ENCODE measurements at regions not wholly inside any gene's neighbourhood (a gene's known extent, or its start where the extent isn't known, plus 50 kb on each side); places are given as distances from the start of the nearest gene placed in this dataset.

DNA sequence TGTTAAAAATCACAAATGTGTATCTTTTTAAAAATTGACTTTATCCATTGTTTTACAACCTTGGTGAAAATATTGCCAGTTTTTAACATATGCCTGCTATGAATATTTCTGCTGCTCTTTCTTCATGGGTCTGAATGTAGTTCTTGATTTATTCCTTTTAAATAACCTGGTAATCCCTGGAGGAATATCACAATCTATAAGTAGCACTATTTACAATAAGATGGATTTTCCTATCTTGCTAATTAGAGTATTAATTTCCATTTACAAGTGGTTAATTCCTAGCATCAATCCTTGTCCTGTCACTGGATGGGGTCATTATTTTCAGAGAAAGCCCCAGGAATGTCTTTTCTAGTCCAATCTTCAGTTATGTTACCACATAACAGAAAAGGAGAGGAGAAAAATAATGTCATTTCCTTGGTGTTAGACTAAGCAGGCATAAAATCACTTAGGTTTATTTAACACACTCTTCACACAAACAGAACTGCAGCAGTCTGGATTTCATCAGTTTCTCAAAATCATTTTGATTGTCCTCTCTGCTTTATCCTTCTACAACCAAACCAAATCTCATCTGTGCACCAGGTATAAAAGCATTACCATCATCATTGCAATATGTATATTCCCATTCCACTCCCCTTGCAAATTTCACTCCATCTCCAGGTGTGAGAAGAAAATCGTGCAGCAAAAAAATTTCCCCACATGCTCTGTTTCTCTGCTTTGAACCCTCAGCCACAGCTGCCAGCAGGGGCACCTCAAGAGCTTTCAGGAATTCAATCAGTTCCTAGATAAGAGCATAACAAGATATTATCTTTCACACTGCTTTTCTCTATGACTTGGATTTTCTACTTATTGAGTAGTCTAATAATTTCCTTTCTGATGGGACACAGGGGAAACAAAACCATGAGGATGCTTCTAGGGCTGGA, 204.1 kb downstream of the SEC61B start:
- peaks cover 5% of the 10 kb centered on the region for H3K9me3 Mint-ChIP-seq
- no peaks in the 10 kb centered on the region for H3K4me1 Mint-ChIP-seq
- no peak overlapping the region for H3K27ac Mint-ChIP-seq (ENCODE audit: unreplicated experiment)
- TF ChIP-seq, protein P1, sequence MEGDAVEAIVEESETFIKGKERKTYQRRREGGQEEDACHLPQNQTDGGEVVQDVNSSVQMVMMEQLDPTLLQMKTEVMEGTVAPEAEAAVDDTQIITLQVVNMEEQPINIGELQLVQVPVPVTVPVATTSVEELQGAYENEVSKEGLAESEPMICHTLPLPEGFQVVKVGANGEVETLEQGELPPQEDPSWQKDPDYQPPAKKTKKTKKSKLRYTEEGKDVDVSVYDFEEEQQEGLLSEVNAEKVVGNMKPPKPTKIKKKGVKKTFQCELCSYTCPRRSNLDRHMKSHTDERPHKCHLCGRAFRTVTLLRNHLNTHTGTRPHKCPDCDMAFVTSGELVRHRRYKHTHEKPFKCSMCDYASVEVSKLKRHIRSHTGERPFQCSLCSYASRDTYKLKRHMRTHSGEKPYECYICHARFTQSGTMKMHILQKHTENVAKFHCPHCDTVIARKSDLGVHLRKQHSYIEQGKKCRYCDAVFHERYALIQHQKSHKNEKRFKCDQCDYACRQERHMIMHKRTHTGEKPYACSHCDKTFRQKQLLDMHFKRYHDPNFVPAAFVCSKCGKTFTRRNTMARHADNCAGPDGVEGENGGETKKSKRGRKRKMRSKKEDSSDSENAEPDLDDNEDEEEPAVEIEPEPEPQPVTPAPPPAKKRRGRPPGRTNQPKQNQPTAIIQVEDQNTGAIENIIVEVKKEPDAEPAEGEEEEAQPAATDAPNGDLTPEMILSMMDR (conservative IDR thresholded peaks at IDR 0.05), result no peak
- H3K27me3 Mint-ChIP-seq (ENCODE audit: low read depth), result no peaks in the 10 kb centered on the region
- H3K36me3 Mint-ChIP-seq (ENCODE audit: low read depth), result no peaks in the 10 kb centered on the region
- no peak for DNase-seq (ENCODE audit: low read depth, low spot score)
- no peak overlapping the region for H3K4me3 Mint-ChIP-seq

- no peak overlapping the region for H3K27ac Mint-ChIP-seq (ENCODE audit: unreplicated experiment)
- no peak overlapping the region for H3K4me3 Mint-ChIP-seq
- H3K27me3 Mint-ChIP-seq (ENCODE audit: low read depth), result no peaks in the 10 kb centered on the region
- no peaks in the 10 kb centered on the region for H3K36me3 Mint-ChIP-seq (ENCODE audit: low read depth)
- TF ChIP-seq, protein P1 (conservative IDR thresholded peaks at IDR 0.05), result no peak
- peaks cover 1% of the 10 kb centered on the region for H3K4me1 Mint-ChIP-seq
- no peak for DNase-seq (ENCODE audit: low read depth, low spot score)
- peaks cover 5% of the 10 kb centered on the region for H3K9me3 Mint-ChIP-seq
Measured at GRCh38 chr9:99427260-99427659, 205.2 kb downstream of the SEC61B start.

GRCh38 chr9:99430301-99430700, 208.2 kb downstream of the SEC61B start:
- Mint-ChIP-seq H3K27me3 (ENCODE audit: low read depth) (no peaks in the 10 kb centered on the region), H3K4me3 (no peak overlapping the region), H3K4me1 (peaks cover 14% of the 10 kb centered on the region), H3K9me3 (peaks cover 5% of the 10 kb centered on the region), H3K27ac (ENCODE audit: unreplicated experiment) (no peak overlapping the region), H3K36me3 (ENCODE audit: low read depth) (no peaks in the 10 kb centered on the region)
- no peak for DNase-seq (ENCODE audit: low read depth, low spot score)
- TF ChIP-seq, protein P1 (conservative IDR thresholded peaks at IDR 0.05), result no peak

DNA sequence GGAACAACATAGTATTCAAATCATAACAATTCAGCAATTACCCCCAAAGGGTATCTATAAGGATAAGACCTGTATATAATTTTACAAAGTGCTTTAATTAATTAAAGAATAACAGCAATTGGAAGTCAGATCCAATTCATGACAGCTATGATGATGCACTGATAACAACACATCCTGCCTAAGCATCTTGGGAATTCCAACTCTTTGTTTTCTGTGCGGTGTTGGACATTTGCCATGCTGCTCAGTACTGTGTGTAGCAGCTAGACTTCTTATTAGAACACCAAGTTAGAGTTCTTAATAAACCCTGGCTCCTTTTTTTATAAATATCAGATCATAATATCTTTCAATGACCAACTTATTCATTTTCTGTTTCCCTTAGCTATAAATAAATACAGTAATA, 209.0 kb downstream of the SEC61B start:
- peaks cover 5% of the 10 kb centered on the region for H3K9me3 Mint-ChIP-seq
- H3K27ac Mint-ChIP-seq (ENCODE audit: unreplicated experiment), result no peak overlapping the region
- H3K36me3 Mint-ChIP-seq (ENCODE audit: low read depth), result no peaks in the 10 kb centered on the region
- DNase-seq (ENCODE audit: low read depth, low spot score), result no peak
- peaks cover 14% of the 10 kb centered on the region for H3K4me1 Mint-ChIP-seq
- TF ChIP-seq, protein P1 (conservative IDR thresholded peaks at IDR 0.05), result no peak
- no peak overlapping the region for H3K4me3 Mint-ChIP-seq
- no peaks in the 10 kb centered on the region for H3K27me3 Mint-ChIP-seq (ENCODE audit: low read depth)

DNA sequence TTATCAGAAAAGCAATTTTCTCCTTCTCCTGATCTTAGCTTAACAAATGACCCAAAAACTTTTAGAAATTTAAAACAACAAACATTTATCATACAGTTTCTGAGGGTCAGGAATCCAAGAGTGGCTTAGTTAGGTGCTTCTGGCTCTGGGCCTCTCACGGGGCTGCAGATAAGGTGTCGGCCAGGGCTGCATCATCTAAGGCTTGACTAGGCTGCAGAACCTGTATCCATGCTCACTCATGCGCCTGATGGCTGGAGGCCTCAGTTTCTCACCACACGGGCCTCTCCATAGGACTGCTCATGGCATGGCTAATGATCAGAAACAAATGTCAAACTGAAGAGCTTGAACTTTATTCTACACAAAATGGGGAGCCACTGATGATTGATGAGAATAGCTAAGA, 210.0 kb downstream of the SEC61B start:
- Mint-ChIP-seq H3K27me3 (ENCODE audit: low read depth) (no peaks in the 10 kb centered on the region), H3K4me1 (peaks cover 14% of the 10 kb centered on the region), H3K27ac (ENCODE audit: unreplicated experiment) (no peak overlapping the region), H3K9me3 (peaks cover 5% of the 10 kb centered on the region), H3K36me3 (ENCODE audit: low read depth) (no peaks in the 10 kb centered on the region), H3K4me3 (no peak overlapping the region)
- DNase-seq (ENCODE audit: low read depth, low spot score), result no peak
- TF ChIP-seq, protein P1 (conservative IDR thresholded peaks at IDR 0.05), result no peak

All from neural crest cell (in vitro differentiated cells).